ENCODE measurements at regions not wholly inside any gene's neighbourhood (a gene's known extent, or its start where the extent isn't known, plus 50 kb on each side); places are given as distances from the start of the nearest gene placed in this dataset.
"Not testable (repeated sequence)": the region's sequence is repeated elsewhere in the genome, so short reads cannot be mapped to it uniquely, and the experiment has no call there.

DNA sequence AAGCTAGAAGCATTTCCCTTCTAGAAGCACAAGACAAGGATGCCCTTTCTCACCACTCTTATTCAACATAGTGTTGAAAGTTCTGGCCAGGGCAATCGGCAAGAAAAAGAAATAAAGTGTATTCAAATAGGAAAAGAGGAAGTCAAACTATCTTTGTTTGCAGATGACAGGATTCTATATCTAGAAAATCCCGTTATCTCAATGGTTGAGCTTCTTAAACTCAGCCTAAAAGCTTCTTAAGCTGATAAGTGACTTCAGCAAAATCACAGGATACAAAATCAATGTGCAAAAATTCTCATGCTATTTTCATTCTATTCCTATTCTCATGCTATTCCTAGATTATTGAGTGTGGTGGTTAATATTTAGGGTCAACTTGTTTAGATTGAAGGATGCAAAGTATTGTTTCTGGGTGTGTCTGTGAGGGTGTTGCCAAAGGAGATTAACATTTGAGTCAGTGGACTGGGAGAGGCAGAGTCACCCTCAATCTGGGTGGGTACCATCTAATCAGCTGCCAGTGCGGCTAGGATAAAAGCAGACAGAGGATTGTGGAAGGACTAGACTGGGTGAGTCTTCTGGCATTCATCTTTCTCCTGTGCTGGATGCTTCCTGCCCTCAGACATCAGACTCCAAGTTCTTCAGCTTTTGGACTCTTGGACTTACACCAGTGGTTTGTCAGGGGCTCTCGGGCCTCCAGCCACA is 111.9 kb downstream of the LSMEM1 start:
- DNase-seq (ENCODE audit: low spot score); FAIRE-seq: not testable (repeated sequence)

DNA sequence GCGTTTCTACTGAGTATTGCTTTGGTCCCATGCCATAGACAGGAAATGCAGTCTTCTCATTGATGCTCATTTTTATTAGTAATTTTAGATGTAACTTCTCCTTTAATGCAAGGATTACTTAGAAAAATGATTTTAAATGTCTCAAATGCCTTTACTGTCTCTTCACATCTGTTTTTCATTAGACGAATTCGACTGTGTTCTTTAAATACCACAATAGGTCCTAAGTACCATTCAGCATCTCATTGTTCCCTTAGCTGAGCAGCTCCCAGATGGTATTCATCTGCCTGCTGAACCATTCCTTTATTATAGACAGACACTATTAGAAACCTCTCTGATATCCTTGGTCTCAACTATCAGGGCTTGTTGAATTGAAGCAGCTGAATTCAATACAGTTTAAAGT is 113.6 kb downstream of the LSMEM1 start:
- FAIRE-seq (no peak), DNase-seq (ENCODE audit: low spot score) (no peak)

DNA sequence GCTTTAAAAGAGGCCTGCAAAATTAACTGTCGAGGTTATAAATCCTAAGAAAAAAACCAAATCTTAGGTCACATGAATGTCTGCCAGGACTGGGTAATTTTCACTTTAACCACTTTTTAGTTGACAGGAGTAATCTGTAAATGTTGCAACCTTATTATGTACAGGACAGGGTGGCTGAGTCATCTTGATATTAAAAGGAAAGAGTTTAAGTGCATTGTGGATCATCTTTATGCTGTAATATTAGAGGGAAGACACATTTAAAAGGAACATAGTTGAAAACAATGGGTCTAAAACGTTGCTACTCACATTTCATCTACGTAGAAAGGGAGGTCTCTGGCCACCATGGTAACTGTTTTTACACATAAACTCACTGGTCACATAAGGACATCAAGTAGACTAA is 115.5 kb downstream of the LSMEM1 start:
- FAIRE-seq (no peak), DNase-seq (ENCODE audit: low spot score) (no peak)

DNA sequence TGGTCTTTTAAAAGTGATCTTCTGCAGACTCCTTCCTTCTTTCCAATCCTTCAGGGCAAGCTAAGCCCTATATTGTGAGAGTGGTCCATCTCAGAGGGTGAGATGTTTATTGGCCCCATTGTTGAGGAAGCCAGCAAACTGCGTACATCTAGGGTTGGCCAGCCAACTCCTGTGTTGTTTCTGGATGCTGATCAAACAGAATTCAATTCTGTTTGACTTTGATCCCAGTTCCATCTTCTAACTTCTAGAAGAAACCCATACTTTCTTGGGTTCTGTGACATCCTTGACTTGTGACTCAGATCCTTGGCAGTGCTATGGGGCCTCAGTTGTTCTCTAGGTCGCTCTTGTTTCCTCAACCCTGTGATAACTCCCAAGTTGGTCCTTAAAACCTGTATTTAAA is 116.2 kb downstream of the LSMEM1 start:
- no peak for DNase-seq (ENCODE audit: low spot score)
- no peak for FAIRE-seq

DNA sequence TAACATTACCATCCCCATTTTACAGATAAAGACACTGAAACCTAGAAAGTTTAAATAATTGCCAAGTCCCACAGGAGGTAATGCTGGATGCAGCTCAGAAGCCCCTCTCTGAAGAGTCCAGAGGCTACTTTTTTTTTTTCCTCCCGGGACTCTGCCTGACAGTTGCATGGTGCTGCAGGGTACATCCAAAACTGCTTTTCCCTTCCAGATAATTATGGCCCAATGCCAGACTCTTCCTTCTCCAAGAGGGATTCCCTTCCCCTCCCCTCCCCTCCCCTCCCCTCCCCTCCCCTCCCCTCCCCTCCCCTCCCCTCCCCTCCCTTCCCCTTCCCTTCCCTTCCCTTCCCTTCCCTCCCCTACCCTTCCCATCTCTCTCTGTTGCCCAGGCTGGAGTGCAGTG is 122.9 kb downstream of the LSMEM1 start:
- DNase-seq (ENCODE audit: low spot score) (no peak), FAIRE-seq (no peak)

DNA sequence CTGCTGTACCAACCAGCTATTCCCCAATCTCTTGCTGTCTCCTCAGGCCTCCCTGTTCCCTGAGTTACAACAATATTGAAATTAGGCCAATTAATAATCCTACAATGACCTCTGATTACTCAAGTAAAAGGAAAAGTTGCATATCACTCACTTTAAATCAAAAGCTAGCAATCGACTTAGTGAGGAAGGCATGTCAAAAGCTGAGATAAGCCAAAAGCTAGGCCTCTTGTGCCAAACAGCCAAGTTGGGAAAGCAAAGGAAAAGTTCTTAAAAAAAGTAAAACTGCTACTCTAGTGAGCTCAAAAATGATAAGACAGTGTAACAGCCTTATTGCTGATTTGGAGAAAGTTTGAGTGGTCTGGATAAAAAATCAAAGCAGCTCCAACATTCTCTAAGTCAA is 129.8 kb downstream of the LSMEM1 start:
- DNase-seq (ENCODE audit: low spot score): no peak
- FAIRE-seq: no peak

DNA sequence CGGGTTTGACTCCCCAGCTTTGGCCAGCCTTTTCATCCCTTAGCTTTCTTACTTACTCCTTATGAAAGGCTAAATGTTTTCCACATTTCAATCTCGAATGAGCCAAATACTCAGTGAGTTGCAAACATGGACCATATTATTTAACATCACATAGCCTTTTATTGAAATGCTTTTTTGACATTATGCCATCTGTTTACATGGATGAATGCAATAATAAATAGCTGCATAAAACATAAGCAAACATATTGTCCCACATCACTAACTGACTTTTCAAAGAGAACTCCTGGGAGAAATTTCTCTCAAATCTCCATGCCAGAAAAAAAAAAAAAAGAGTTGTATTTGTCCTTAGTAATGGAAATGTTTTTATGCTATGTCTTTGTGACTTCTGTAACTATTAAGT is 134.9 kb downstream of the LSMEM1 start:
- FAIRE-seq: no peak
- no peak for DNase-seq (ENCODE audit: low spot score)

DNA sequence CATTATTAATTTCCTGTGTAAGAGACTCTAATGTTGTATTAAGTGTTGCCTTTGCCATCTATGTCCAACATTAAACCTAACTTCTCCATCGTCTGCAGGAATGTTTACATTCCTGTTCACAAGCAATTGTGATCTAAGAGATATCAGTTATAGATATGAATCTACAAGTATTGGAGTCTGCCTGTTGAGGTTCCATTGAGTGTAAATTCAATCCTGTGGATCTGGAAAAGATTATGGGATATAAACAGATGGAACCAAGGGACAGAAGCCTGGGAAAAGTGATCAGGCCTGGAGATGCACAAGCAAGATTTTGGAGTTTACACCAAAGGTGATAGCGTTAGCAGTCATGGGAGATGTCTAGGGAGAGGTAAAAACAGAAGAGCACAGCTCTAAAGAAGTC is 135.5 kb downstream of the LSMEM1 start:
- DNase-seq (ENCODE audit: low spot score): no peak
- no peak for FAIRE-seq

DNA sequence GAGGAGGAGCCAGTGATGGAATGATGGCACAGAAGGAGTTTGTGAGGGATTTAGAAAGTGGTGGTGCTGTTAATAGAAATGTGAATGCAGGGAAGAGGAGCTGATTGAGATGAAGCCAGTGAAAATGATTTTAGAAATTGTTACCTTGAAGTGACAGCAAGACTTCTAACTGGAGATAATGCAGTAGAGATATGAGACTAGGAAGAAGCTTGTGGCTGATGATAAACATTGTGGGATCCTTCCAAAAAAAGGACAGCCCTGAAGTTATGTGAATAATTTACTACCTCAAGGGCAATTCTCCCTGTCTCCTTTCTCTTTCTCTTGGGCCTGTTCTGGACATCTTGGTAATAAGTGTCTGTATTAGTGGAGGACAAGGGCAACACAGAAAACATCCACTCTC is 138.6 kb downstream of the LSMEM1 start:
- no peak for FAIRE-seq
- no peak for DNase-seq (ENCODE audit: low spot score)

DNA sequence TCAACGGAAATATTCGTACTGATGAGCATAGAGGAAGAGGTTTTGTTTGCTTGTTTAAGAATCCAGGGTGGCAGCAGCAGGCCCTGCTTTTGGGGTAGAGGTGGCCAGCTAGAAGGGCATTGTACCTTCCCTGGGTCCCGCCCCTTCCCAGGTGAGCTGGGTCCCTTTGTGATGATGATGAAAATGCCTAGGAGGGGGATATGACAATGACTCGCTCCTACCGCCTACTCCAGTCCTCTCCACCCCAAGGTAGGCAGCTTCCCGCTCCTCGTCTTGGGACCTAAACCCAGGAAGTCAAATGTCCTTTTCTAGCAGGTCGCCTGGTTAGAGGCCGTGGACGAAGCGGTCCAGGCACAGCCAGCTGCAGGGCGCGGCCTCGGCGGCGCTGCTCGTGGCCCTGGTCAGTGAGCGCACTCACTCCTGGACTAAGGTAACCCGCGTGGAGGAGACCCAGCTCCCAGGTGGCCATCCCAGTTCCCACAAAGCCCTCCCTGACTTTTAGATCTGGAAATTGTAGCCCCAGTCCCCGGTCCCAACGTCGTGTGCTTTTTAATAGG is 141.4 kb downstream of the LSMEM1 start:
- FAIRE-seq (no peak), DNase-seq (ENCODE audit: low spot score) (no peak)

DNA sequence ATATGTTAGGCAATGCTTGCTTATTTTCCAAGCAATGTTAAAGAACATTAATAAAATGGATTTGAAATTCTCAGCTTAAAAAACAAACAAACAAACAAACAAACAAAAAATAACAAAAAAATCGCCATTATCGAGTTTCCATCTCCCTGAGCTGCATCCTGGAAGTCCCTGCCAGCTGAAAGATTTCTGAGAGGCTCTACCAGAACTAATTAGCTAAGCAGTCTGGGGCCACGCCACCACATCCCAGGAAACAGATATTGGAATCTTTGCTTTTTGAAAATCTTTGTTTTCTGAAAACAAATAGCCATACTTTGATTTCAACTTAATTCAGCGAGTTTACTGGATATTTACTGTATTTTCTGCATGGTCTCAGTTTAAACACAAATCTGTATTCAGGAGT is 143.6 kb downstream of the LSMEM1 start:
- FAIRE-seq (no peak), DNase-seq (ENCODE audit: low spot score) (no peak)

DNA sequence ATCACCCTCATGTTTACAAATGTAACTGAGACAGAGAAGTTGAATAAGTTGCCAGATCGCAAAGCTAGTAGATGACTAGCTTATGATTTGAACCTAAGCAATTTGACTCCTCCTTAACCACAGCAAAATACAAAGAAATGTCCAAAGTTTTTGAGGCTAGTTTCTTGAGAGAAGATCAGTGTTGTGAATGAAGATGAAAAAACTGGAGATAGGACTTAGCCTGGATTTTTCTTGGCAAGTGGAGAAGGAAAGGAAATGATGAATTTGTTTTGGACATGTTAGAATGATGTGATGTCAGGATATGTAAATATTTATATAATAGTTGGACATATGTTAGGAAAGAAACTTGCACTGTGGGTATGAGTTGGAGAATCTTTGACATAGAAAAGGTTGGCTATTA is 149.8 kb downstream of the LSMEM1 start:
- DNase-seq (ENCODE audit: low spot score): no peak

DNA sequence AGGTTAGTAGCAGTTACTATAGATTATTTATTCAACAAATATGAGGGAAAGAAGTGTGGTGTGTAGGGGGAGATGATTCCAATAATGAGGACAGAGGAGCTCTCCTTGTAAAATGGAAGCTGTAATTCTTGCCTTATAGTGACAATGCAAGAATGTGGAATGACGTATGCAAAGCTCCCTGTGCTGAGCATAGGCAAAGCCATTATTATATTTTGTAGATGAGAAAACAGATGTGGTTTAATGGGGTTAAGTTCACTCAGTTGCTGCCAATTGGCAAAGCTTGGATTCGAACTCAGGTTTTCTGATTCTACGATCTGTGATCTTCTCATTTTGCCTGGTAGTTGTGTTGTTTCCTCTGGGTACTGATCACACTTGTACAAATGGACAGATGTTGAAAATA is 153.3 kb downstream of the LSMEM1 start:
- no peak for DNase-seq (ENCODE audit: low spot score)
- no peak for FAIRE-seq

More for the DNA sequence above, 149.8 kb downstream of the LSMEM1 start:
- no peak for FAIRE-seq

DNA sequence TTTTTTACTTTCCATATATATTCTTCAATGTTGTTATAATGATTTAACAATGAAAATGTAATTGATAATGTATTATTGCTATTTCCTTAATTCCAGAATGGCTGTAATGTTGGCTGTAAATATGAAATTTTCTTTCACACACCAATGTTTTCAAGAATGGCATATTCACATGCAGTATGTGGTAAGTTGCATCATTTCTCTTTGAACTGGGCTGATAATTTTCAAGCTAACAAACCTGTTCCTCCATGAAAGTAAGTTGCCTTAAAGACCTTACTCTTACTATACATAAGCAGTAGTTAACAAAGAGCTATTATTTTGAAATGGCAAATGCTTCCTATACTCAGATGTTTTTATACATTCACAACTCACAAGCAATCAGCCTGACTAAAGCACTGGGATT is 154.5 kb downstream of the TMEM168 start:
- DNase-seq (ENCODE audit: low spot score): no peak

DNA sequence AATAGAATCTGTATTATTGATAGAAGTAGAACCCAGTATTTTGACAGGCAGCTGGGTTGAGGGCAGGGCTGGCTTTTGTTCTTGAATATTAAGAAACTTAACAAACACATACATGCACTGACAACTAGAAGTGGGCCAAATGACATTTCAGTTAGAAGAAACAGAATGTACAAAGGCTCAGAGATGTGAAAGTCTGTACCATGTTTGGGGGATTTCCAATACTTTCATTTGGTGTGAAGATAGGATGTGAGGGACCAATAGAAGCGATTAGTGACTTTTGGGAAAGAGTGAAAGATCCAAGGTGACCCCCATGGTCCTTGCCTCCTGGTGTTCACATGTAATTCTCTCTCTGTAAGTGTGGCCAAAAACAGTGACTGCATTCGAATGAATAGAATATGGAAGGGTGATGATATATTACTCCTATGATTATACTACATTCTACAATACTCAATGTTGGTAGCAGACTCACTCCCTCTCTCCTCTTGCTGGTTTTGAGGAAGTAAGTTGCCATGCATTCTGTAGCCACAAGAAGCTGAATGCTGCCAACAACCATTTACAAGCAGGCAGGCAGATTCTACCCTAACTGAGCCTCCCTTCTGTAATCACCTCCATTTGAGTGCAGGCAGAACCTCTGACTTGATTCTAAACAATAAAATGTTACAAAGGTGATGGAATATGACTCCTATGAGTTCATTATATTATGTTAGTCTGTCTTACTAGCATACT is 151.4 kb downstream of the TMEM168 start:
- no peak for FAIRE-seq

More for the DNA sequence above, 154.5 kb downstream of the TMEM168 start:
- no peak for FAIRE-seq

DNA sequence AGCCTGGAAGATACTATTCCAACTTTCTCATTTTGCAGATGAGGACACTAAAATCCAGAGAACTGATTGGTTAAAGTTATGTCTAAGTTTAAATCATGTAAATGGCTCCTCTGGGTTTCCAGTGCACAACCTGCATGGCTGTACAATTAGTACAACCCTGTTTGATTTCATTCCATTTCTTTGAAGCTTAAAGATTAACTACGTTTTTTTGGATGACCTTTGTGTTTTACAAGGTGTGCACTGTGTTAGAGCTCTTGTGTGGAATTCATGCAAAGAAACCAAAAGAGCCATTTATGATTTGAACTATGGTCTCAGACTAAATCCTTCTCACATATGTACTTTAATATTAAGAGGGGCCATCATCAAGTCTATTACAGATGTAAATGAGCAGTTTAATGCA is 149.5 kb downstream of the TMEM168 start:
- DNase-seq (ENCODE audit: low spot score): no peak
- no peak for FAIRE-seq

More for the DNA sequence above, 151.4 kb downstream of the TMEM168 start:
- DNase-seq (ENCODE audit: low spot score): no peak

DNA sequence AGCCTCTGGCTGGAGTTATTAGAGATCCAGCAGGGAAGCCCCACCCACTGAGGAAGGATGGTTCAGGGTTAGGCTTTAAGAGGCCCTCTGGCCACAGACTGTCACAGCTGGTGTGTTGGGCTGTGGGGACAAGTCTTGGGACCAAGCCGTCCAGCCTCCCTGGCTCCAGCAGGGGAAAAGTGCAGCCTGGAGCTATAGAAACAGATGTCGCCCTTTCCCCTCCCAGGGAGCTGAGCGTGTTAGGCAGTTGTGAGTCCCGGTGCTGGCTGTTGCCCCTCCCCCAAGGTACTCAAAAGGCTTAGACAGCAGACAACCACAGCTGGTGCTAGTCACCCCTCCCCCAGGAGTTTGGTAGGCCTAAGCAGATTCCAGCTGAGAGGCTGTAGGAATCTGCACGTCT is 143.4 kb downstream of the TMEM168 start:
- FAIRE-seq (no peak), DNase-seq (ENCODE audit: low spot score) (no peak)

DNA sequence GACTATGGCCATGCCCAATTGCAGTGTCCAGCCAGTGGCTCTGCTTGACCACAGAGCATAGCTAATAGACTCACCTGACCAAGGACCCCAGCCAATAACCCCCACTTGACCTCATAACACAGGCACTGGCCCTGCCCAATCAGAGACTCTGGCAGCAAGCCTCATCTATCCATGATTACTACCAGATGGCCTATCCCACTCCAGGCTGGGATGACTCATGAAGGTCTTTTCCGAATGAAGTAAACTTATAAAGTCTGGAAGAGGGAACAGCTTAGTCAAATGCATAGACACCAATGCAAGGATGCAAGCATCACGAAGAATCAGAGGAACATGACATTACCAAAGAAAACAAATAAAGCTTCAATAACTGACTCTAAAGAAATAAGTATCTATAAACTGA is 141.4 kb downstream of the TMEM168 start:
- no peak for FAIRE-seq
- no peak for DNase-seq (ENCODE audit: low spot score)

DNA sequence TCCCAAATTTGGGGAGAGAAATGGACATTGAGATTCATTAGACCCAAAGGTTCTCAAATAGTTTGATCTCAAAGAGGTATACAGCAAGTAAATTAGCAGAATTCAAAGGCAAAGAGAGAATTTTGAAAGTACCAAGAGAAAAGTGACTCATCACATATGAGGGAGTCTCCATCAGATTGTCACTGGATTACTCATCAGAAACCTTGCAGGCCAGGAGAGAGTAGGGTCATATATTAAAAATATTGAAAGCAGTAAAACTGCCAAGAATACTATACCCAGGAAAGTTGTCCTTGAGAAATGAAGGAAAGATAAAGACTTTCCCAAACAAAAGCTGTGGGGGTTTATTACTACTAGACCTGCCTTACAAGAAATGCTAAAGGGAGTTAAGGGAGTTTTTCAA is 140.6 kb downstream of the TMEM168 start:
- FAIRE-seq: peak; percentile 15
- no peak for DNase-seq (ENCODE audit: low spot score)

DNA sequence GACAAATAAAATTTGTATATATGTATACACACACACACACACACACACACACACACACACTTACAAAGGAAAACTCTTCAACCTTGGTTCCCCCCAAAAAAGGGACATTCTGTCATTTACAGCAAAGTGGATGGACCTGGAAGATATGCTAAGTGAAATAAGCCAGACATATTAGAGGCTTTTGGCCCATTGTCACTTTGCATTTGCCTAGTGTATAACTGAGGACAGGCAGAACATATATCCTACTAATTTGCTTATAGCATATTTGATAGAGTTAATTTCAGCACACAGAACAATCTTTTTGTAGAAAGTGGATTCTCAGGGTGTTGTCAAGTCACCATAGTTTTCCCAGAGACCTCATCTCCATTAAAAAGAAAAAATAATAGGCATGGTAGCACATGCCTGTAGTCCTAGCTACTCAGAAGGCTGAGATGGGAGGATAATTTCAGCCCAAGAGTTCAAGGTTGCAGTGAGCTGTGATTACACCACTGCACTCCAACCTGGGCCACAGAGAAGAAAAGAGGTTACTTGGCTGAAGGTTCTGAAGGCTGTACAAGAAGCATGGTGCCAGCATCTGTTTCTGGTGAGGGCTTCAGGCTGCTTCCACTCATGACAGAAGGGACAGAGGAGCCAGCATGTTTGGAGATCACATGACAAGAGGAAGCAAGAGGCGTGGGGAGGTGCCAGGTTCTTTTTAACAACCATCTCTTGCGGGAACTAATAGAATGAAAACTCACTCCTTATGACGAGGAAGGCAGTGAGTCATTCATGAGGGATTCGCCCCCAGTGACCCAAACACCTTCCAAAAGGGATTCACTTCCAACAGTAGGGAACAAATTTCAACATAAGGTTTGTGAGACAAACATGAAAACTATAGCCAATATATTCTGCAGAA is 135.6 kb downstream of the TMEM168 start:
- no peak for FAIRE-seq
- no peak for DNase-seq (ENCODE audit: low spot score)

DNA sequence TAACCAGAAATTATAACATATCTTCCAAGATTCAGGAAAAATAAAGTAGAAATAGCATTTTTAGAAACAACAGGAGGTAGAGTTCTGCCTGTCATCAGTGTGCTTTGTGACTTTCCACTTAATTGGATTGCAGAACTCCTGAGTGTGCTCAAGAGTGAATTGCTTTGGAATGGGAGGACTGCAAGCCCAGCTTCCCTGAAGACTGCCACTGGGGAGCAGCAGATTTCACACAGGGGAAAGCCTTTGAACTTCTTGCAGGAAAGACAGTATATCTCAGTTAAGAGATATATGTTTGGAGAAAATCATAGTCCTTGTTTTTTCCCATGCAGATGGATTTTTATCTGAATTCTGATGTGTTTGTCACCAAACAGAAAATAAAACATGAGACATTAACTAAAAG is 124.5 kb downstream of the TMEM168 start:
- DNase-seq (ENCODE audit: low spot score) (no peak), FAIRE-seq (no peak)

DNA sequence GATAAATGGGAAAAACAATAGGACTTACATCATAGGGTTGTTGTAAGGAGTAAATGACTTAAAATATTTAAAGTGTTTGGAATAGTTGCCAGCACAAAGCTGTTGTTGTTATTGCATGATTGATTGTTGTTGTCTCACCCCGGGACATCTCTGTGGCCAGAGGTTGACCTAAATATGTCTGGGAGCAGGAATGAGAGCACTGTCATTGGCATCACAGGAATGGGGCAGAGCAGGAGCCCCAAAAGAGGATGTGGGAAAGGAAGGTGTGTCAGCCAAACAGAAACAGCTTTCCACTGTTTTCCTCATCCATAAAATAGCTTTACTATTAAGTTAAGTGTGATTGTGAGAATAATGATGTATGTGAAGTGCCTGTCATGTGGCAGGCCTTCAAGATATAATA is 121.6 kb downstream of the TMEM168 start:
- no peak for DNase-seq (ENCODE audit: low spot score)
- FAIRE-seq: no peak

Measured in RCC 7860 (cell line).